Eye (tissue), 1 donor: ENCODE measurements at regions not wholly inside any gene's neighbourhood (a gene's known extent, or its start where the extent isn't known, plus 50 kb on each side); places are given as distances from the start of the nearest gene placed in this dataset.
"Not testable (repeated sequence)": the region's sequence is repeated elsewhere in the genome, so short reads cannot be mapped to it uniquely, and the experiment has no call there.

Experiments used
- DNase-seq: peaks from one replicate; pipeline ENCODE4 v3.0.0-alpha.2; 2015

- DNase-seq: no peak
Observed at GRCh38 chr1:188958461-188959115, 1519.1 kb downstream of the BRINP3 start.

DNA sequence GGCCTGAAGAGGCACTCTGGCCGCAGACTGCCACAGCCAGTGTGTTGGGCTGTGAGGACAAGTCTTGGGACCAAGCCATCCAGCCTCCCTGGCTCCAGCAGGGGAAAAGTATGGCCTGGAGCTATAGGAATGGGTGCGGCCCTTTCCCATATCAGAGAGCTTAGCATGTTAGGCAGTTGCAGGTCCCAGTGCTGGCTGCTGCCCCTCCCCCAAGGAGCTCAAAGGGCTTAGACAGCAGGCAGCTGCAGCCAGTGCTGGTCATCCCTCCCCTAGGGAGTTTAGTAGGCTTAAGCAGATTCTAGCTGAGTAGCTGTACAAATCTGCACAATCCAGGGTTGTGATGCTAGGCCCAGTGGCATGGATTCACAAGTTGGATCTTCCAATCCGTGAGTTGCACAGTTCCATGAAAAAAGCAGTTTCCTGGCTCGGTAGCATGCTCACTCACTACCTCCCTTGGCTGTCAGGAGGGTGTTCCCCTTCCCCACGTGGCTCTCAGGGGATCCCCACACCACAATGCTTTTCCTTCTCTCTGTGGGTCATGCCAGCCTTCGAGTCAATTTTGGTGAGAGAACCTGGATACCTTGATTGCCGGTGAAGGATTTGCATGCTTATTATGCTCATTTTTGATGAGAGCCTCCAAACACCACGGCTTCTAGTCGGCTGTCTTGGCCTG, 1490.8 kb downstream of the BRINP3 start:
- peak; percentile 25 for DNase-seq

- DNase-seq: no peak
Observed at GRCh38 chr1:188988589-188988988, 1489.1 kb downstream of the BRINP3 start.

DNA sequence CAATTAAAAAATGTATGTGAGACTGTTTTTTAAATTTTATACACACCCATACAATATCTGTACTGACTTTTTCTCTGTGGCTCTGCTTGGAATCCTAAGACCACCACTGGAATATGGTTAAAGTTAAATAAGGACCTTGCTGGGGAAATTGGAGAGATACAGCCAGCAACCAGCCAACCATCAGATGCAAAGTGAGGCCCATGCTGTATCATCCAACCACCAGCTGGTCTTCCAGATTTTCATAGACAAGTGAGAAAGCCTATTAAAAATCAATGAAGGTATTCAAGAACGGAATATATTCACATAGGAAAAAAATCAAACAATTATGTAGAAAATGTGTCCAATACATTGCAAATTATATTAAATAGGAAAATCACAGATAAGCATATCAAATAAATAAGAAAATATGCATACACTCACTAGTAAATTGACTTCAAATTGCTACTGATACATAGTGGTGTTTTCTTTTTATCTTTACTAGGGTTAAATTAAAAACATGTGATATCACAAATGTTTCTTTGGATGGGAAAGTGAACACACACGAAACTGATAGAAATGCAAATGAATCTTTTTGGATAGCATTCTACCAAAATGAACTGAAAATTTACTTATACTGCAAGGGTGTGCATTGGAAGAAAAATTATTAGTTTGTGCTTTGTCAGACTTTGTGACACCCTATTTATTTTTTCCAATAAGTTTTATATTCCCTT, 1486.3 kb downstream of the BRINP3 start:
- no peak for DNase-seq

GRCh38 chr1:189007824-189008223, 1469.8 kb downstream of the BRINP3 start:
- DNase-seq: no peak

- no peak for DNase-seq
Observed at GRCh38 chr1:189021577-189021976, 1456.1 kb downstream of the BRINP3 start.

- no peak for DNase-seq
Observed at GRCh38 chr1:189022015-189022414, 1455.6 kb downstream of the BRINP3 start.

DNA sequence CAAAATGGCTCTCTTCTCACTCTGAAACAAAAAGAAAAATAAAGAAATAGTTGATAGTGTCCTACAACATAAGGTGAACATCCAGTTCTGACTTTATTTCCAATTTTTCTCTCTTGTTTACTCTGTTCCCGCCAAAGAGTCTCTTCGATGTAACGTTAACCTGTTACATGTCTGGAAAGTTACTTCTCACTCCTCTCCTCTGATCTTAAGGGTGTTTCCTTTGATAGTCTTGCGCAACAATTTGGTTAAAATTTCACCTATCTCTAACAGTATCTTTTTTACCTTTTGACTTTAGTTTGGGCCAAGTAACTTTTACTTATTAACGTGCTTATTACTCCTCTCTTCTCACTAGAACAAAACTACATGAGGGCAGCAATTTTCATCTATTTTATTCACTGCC, 1450.2 kb downstream of the BRINP3 start:
- DNase-seq: no peak

- DNase-seq: no peak
Observed at GRCh38 chr1:189033169-189033568, 1444.5 kb downstream of the BRINP3 start.

GRCh38 chr1:189036628-189037027, 1441.0 kb downstream of the BRINP3 start:
- DNase-seq: no peak

DNA sequence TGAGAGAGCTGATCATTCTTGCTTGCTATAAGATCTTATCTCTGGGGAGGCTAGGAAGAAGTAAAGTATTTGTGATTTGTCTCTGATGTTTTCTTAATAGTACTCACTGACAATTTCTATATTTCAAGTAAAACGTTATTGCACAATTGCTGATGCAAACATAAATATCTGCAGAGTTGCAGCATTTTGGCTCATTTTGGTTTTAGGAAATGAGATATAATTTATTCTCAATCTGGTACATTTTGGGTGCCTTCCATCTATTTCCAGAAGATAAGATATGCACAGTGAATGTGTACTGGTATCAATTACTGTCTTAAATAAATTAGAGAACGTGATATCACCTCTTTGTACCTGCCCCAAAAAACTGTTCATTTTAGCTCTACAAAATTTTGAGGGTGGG, 1431.5 kb downstream of the BRINP3 start:
- no peak for DNase-seq

GRCh38 chr1:189084811-189085210, 1392.9 kb downstream of the BRINP3 start:
- no peak for DNase-seq

DNA sequence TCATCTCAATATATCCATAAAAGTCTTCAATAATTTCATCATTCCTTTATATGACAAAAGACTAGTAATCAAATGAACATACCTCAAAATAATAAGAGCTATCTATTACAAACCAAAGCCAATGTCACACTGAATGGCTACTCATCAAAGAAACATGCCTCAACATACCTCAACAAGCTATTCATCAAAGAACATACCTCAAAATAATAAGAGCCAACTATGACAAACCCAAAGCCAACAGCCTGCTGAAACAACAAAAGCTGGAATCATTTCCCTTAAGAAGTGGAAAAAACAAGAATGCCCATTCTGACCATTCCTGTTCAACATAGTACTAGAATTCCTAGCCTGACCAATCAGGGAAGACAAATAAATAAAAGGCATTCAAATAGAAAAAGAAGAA, 1373.7 kb downstream of the BRINP3 start:
- DNase-seq: no peak

- peak; percentile 3 for DNase-seq
Observed at GRCh38 chr1:189117072-189117770, 1360.4 kb downstream of the BRINP3 start.

GRCh38 chr1:189121941-189122340, 1355.7 kb downstream of the BRINP3 start:
- DNase-seq: no peak

GRCh38 chr1:189125694-189126093, 1352.0 kb downstream of the BRINP3 start:
- DNase-seq: no peak

GRCh38 chr1:189131576-189131975, 1346.1 kb downstream of the BRINP3 start:
- DNase-seq: no peak

DNA sequence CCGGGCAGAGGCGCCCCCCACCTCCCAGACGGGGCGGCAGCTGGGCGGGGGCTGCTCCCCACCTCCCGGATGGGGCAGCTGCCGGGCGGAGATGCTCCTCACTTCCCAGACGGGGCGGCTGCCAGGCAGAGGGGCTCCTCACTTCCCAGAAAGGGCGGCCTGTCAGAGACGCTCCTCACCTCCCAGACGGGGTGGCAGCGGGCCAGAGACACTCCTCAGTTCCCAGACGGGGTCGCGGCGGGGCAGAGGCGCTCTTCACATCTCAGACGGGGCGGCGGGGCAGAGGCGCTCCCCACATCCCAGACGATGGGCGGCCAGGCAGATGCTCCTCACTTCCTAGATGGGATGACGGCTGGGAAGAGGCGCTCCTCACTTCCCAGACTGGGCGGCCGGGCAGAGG, 1337.9 kb downstream of the BRINP3 start:
- not testable (repeated sequence) for DNase-seq

DNA sequence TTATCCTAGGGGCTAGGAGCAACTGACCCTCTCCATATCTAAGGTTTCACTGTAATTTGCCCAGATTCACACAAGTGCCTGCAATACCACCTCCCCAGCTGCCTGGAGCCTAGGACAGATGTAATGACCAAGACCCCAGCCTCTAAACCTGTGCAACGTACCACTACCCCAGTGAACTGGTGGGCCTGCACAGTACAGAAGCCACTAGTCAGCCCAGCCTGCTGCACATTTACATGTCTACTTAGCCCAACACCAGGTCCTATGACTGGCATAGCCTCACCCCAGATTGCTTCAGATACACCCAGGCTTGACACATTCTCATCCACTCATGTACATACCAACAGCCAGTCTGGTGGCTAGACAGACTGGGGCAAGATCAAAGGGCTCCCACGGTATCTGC, 1336.6 kb downstream of the BRINP3 start:
- DNase-seq: no peak

DNA sequence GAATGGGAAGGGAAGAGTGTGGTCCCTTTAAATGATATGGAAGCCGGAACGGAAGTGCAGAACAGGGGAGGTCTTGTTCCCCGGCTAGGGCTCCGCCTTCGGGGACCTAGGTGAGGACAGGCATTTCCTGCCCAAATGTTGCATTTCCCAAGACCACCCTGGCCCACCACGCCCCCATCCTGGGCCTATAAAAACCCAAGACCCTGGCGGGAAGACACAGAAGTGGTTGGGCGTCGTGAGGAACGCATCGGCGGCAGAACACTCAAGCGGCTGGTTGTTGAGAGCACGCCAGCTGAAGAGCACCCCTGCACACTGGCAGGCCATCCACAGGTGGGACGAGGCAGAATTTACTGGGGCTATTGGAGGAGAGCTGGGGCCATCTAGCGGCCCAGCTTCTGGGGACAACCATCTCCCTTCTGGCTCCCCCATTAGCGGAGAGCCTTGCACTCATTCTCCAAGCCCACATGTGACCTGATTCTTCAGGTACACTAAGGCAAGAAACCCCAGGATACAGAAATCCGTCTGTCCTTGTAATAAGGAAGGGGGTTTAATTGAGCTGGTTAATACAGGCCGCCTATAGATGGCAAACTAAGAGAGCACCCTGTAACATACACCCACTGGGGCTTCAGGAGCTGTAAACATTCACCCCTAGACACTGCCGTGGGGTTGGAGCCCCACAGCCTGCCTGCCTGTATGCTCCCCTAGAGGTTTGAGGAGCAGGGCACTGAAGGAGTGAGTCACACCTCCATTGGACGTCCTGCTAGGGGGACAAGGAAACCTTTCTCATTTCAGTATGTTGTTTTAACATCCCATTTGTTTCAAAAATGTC, 1327.9 kb downstream of the BRINP3 start:
- no peak for DNase-seq

GRCh38 chr1:189150624-189151023, 1327.0 kb downstream of the BRINP3 start:
- no peak for DNase-seq

DNA sequence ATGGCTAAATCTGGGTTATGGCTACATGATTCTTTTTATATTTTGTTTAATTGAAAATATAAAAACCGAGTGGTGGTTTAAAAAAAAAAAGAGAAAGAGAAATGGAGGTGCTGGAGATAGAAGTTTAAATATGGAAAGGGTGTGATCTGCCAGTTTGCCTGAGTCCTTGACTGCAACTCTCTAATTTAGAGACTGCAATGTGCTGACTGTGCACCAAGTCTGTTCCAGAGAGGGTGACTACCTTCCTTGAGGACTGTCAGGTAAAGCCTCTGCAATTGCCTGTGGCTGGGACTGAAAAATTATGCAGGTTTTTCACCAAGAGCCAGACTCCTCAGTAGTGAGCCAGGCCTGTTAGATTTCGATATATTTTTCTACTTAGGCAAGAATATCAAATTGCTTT, 1326.3 kb downstream of the BRINP3 start:
- no peak for DNase-seq

- DNase-seq: no peak
Observed at GRCh38 chr1:189152685-189153084, 1325.0 kb downstream of the BRINP3 start.
